ENCODE measurements at regions not wholly inside any gene's neighbourhood (a gene's known extent, or its start where the extent isn't known, plus 50 kb on each side); places are given as distances from the start of the nearest gene placed in this dataset.
A peak's percentile ranks its signal among the peaks of the same experiment; 100 is the strongest.

- no peak overlapping the region for H3K4me2 ChIP-seq
- TF ChIP-seq EZH2 (IDR thresholded peaks at IDR 0.05; ENCODE audit: low read depth) (no peak), CTCF (conservative IDR thresholded peaks at IDR 0.05) (peak; percentile 52)
- DNase-seq = peak in 1 of 2 experiments; percentile 1
- no TSS peak for BruUV-seq (replicated peaks)
- intact Hi-C loops (cut with micrococcal nuclease; ENCODE audit: unreplicated experiment) = loop anchor here (5.0 kb wide), 2 partner anchors 484 to 709 kb away; no protein-coding TSS in a partner anchor
- H3K27ac ChIP-seq = no peak overlapping the region
- ChIA-PET POLR2A (ENCODE audit: unreplicated experiment) (no interaction called here), CTCF (no interaction called here)
- no peaks in the 10 kb centered on the region for H3K79me2 ChIP-seq (ENCODE audit: low read depth)
- no peaks in the 10 kb centered on the region for H3K4me1 ChIP-seq (replicated peaks; ENCODE audit: insufficient read depth)
- no peaks in the 10 kb centered on the region for H4K20me1 ChIP-seq (ENCODE audit: insufficient read depth)
- no peak overlapping the region for H3K4me3 ChIP-seq
- no peaks in the 10 kb centered on the region for H3K36me3 ChIP-seq (ENCODE audit: low read depth)
- no peaks in the 10 kb centered on the region for H3K9me2 ChIP-seq (ENCODE audit: insufficient read depth)
- H3F3A ChIP-seq (ENCODE audit: insufficient read depth, low read depth) = no peaks in the 10 kb centered on the region
- no peak overlapping the region for H2AFZ ChIP-seq
- H3K27me3 ChIP-seq (ENCODE audit: insufficient read depth, low read depth) = no peaks in the 10 kb centered on the region; the same call in 1 of the 2 replicates
- H3K9me3 ChIP-seq (ENCODE audit: insufficient read depth, low read depth) = no peaks in the 10 kb centered on the region
Observed at GRCh38 chr9:7536310-7536939, 263.2 kb downstream of the DMAC1 start.

GRCh38 chr9:7534211-7534935, 265.2 kb downstream of the DMAC1 start:
- Histone ChIP-seq H3K27ac (no peak overlapping the region), H3K9me2 (ENCODE audit: insufficient read depth) (no peaks in the 10 kb centered on the region), H3K9me3 (ENCODE audit: insufficient read depth, low read depth) (no peaks in the 10 kb centered on the region), H3K4me3 (no peak overlapping the region), H4K20me1 (ENCODE audit: insufficient read depth) (no peaks in the 10 kb centered on the region), H3K4me1 (replicated peaks; ENCODE audit: insufficient read depth) (no peaks in the 10 kb centered on the region), H3K36me3 (ENCODE audit: low read depth) (no peaks in the 10 kb centered on the region), H2AFZ (no peak overlapping the region), H3F3A (ENCODE audit: insufficient read depth, low read depth) (no peaks in the 10 kb centered on the region), H3K27me3 (ENCODE audit: insufficient read depth, low read depth) (no peaks in the 10 kb centered on the region), H3K79me2 (ENCODE audit: low read depth) (no peaks in the 10 kb centered on the region), H3K4me2 (no peak overlapping the region)
- ChIA-PET POLR2A (ENCODE audit: unreplicated experiment) (no interaction called here), CTCF (no interaction called here)
- BruUV-seq (replicated peaks) = no TSS peak
- intact Hi-C loops (cut with micrococcal nuclease; ENCODE audit: unreplicated experiment) = no loop called here
- DNase-seq = no peak
- no peak for TF ChIP-seq EZH2 (IDR thresholded peaks at IDR 0.05; ENCODE audit: low read depth)
- TF ChIP-seq CTCF (conservative IDR thresholded peaks at IDR 0.05) = no peak

- Histone ChIP-seq H3K4me2 (no peak overlapping the region), H3K27me3 (ENCODE audit: insufficient read depth, low read depth) (no peaks in the 10 kb centered on the region), H3K9me3 (ENCODE audit: insufficient read depth, low read depth) (no peaks in the 10 kb centered on the region), H3K36me3 (ENCODE audit: low read depth) (no peaks in the 10 kb centered on the region), H3K79me2 (ENCODE audit: low read depth) (no peaks in the 10 kb centered on the region), H3F3A (ENCODE audit: insufficient read depth, low read depth) (no peaks in the 10 kb centered on the region), H3K4me1 (replicated peaks; ENCODE audit: insufficient read depth) (no peaks in the 10 kb centered on the region), H3K9me2 (ENCODE audit: insufficient read depth) (no peaks in the 10 kb centered on the region), H3K27ac (no peak overlapping the region), H4K20me1 (ENCODE audit: insufficient read depth) (no peaks in the 10 kb centered on the region), H3K4me3 (no peak overlapping the region), H2AFZ (no peak overlapping the region)
- ChIA-PET POLR2A (ENCODE audit: unreplicated experiment) (no interaction called here), CTCF (no interaction called here)
- no peak for DNase-seq
- BruUV-seq (replicated peaks) = no TSS peak
- TF ChIP-seq CTCF (conservative IDR thresholded peaks at IDR 0.05) = no peak
- intact Hi-C loops (cut with micrococcal nuclease; ENCODE audit: unreplicated experiment) = no loop called here
Observed at GRCh38 chr9:7533376-7534090, 266.0 kb downstream of the DMAC1 start.
